ENCODE measurements at regions not wholly inside any gene's neighbourhood (a gene's known extent, or its start where the extent isn't known, plus 50 kb on each side); places are given as distances from the start of the nearest gene placed in this dataset.

GRCh38 chr15:29348336-29348914 lies 78.8 kb upstream of the NSMCE3 start:
- no peak for TF ChIP-seq POLR2A (IDR thresholded peaks at IDR 0.05)
- no peak for TF ChIP-seq CTCF (IDR thresholded peaks at IDR 0.05)
